A673 (cell line): ENCODE measurements at regions not wholly inside any gene's neighbourhood (a gene's known extent, or its start where the extent isn't known, plus 50 kb on each side); places are given as distances from the start of the nearest gene placed in this dataset.

Experiments used
- BruUV-seq: library from RNA; stranded (reverse); fragments of 400-500 nt; replicated peaks from 2 replicates; lab custom pipeline; 2021; lab: Mats Ljungman, UMichigan
- CTCF ChIA-PET: fragments of 300-600 bp; sonication (Branson Sonifier 250); formaldehyde crosslinking; loops from one replicate; lab custom pipeline; 2022; ENCODE audit warnings: antibody characterized with exemption; lab: Charles Lee
- POLR2A ChIA-PET: fragments of 300-600 bp; sonication (Branson Sonifier 250); formaldehyde crosslinking; loops from one replicate; lab custom pipeline; 2022; ENCODE audit warnings: antibody characterized with exemption; ENCODE audit not compliant: low non-redundant PET; lab: Charles Lee
- DNase-seq: peaks from one replicate; pipeline ENCODE4 v3.0.0-alpha.2; 2015; ENCODE audit warnings: low spot score
- H3K27ac ChIP-seq: fragments of 200-600 bp; sonication (generic); 2 replicates; pipeline ENCODE4 v1.5.1; 2016; ENCODE audit warnings: mixed run types, low read depth, mild to moderate bottlenecking, mixed read lengths, antibody characterized with exemption, low read length; ENCODE audit not compliant: poor library complexity, severe bottlenecking
- H3K27me3 ChIP-seq: fragments of 200-600 bp; sonication (generic); replicated peaks from 2 replicates; pipeline ENCODE4 v1.6.1; 2017; ENCODE audit warnings: mixed run types, low read depth, mild to moderate bottlenecking, mixed read lengths, antibody characterized with exemption, low read length; ENCODE audit not compliant: insufficient read depth, poor library complexity
- H3K36me3 ChIP-seq: fragments of 200-600 bp; sonication (generic); 2 replicates; pipeline ENCODE4 v1.6.1; 2016; ENCODE audit warnings: mixed run types, mild to moderate bottlenecking, mixed read lengths, antibody characterized with exemption, low read length; ENCODE audit not compliant: insufficient read depth, poor library complexity, severe bottlenecking
- H3K4me1 ChIP-seq: fragments of 200-600 bp; sonication (generic); 2 replicates; pipeline ENCODE4 v1.6.1; 2017; ENCODE audit warnings: mixed run types, mild to moderate bottlenecking, mixed read lengths, antibody characterized with exemption, low read length; ENCODE audit not compliant: insufficient read depth, poor library complexity, severe bottlenecking
- H3K4me3 ChIP-seq: fragments of 200-600 bp; sonication (generic); 2 replicates; pipeline ENCODE4 v1.5.1; 2016; ENCODE audit warnings: low read depth, mixed run types, mild to moderate bottlenecking, mixed read lengths, low read length; ENCODE audit not compliant: poor library complexity, severe bottlenecking
- H3K9me3 ChIP-seq: fragments of 200-600 bp; sonication (generic); 2 replicates; pipeline ENCODE4 v1.6.1; 2016; ENCODE audit warnings: mixed run types, low read depth, mild to moderate bottlenecking, mixed read lengths, antibody characterized with exemption, low read length; ENCODE audit not compliant: poor library complexity, severe bottlenecking
- EZH2 ChIP-seq: fragments of 200-600 bp; sonication (generic); IDR thresholded peaks from 2 replicates; pipeline ENCODE4 v1.6.1; 2017; ENCODE audit warnings: borderline replicate concordance, low read depth, mild to moderate bottlenecking, mixed read lengths, antibody characterized with exemption, low read length; ENCODE audit not compliant: poor library complexity, severe bottlenecking
- intact Hi-C: fragments of 100-400 bp; cut with micrococcal nuclease; formaldehyde crosslinking; loops from one replicate; pipeline ENCODE4 v1.10.0; 2022; ENCODE audit not compliant: unreplicated experiment
- TF ChIP-seq, protein P1 (sequence below): fragments of 300-800, 200-600 bp; sonication (generic); conservative IDR thresholded peaks from 2 replicates; pipeline ENCODE4 v1.5.1; 2017; ENCODE audit warnings: low read depth, mild to moderate bottlenecking, antibody characterized with exemption, low read length, moderate library complexity, mixed read lengths

GRCh38 chr3:147119346-147119745 is 287.0 kb downstream of the ZIC4 start:
- Histone ChIP-seq H3K27ac (no peak overlapping the region), H3K4me3 (no peak overlapping the region), H3K4me1 (no peaks in the 10 kb centered on the region), H3K9me3 (no peaks in the 10 kb centered on the region), H3K36me3 (no peaks in the 10 kb centered on the region), H3K27me3 (no peaks in the 10 kb centered on the region)
- intact Hi-C loops = no loop called here
- no peak for DNase-seq
- BruUV-seq = no TSS peak
- ChIA-PET CTCF (no interaction called here), POLR2A (no interaction called here)
- TF ChIP-seq, protein P1, sequence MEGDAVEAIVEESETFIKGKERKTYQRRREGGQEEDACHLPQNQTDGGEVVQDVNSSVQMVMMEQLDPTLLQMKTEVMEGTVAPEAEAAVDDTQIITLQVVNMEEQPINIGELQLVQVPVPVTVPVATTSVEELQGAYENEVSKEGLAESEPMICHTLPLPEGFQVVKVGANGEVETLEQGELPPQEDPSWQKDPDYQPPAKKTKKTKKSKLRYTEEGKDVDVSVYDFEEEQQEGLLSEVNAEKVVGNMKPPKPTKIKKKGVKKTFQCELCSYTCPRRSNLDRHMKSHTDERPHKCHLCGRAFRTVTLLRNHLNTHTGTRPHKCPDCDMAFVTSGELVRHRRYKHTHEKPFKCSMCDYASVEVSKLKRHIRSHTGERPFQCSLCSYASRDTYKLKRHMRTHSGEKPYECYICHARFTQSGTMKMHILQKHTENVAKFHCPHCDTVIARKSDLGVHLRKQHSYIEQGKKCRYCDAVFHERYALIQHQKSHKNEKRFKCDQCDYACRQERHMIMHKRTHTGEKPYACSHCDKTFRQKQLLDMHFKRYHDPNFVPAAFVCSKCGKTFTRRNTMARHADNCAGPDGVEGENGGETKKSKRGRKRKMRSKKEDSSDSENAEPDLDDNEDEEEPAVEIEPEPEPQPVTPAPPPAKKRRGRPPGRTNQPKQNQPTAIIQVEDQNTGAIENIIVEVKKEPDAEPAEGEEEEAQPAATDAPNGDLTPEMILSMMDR = no peak
- TF ChIP-seq EZH2 = no peak

- Histone ChIP-seq H3K27me3 (no peaks in the 10 kb centered on the region), H3K4me3 (no peak overlapping the region), H3K4me1 (no peaks in the 10 kb centered on the region), H3K36me3 (no peaks in the 10 kb centered on the region), H3K27ac (no peak overlapping the region), H3K9me3 (no peaks in the 10 kb centered on the region)
- ChIA-PET CTCF (no interaction called here), POLR2A (no interaction called here)
- no peak for DNase-seq
- intact Hi-C loops = no loop called here
- no TSS peak for BruUV-seq
- no peak for TF ChIP-seq EZH2
- TF ChIP-seq, protein P1 = no peak
Observed at GRCh38 chr3:147118611-147119010, 287.7 kb downstream of the ZIC4 start.

DNA sequence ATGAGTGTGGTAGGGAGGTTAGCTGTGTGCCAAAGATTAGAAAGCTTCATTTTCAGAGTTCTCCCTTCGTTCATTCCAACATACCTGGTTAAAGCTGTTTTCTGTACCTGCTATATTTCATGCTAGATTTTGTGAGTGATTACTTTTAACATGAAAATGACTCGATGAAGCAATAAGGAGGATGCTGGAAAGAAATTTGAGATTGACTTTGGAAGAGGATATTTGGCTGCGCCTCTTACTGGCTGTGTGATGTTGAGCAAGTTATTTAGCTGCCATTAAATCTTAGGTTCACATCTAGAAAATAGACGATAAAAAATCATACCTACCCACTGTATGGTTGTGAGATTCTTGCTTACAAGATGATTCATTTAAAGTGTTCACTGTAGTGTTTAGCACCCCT is 288.7 kb downstream of the ZIC4 start:
- BruUV-seq = no TSS peak
- H3K9me3 ChIP-seq = no peaks in the 10 kb centered on the region
- H3K27ac ChIP-seq = no peak overlapping the region
- ChIA-PET POLR2A (no interaction called here), CTCF (no interaction called here)
- H3K27me3 ChIP-seq = no peaks in the 10 kb centered on the region
- TF ChIP-seq, protein P1 = no peak
- TF ChIP-seq EZH2 = no peak
- intact Hi-C loops = no loop called here
- no peaks in the 10 kb centered on the region for H3K36me3 ChIP-seq
- H3K4me3 ChIP-seq = no peak overlapping the region
- DNase-seq = no peak
- H3K4me1 ChIP-seq = no peaks in the 10 kb centered on the region
